Activated CD8-positive, alpha-beta T cell treated with anti-CD3 and anti-CD28 coated beads for 36 hours (primary cell): ENCODE measurements at regions not wholly inside any gene's neighbourhood (a gene's known extent, or its start where the extent isn't known, plus 50 kb on each side); places are given as distances from the start of the nearest gene placed in this dataset.

Experiments used
- ATAC-seq: fragments of 200-7000 bp; cut with Tn5 transposase; one replicate; pipeline ENCODE4 v1.10.0; 2021; ENCODE audit warnings: mild to moderate bottlenecking, moderate library complexity
- CTCF ChIA-PET: fragments of 350-600 bp; sonication (Branson Sonifier 250); formaldehyde crosslinking; loops from one replicate; lab custom pipeline; 2021; ENCODE audit warnings: antibody characterized with exemption; lab: Charles Lee
- POLR2A ChIA-PET: fragments of 350-600 bp; sonication (Branson Sonifier 250); formaldehyde crosslinking; loops from one replicate; lab custom pipeline; 2021; ENCODE audit warnings: antibody characterized with exemption; lab: Charles Lee
- DNase-seq: peaks from one replicate; pipeline ENCODE4 v3.0.0-alpha.2; 2020
- H3K27ac Mint-ChIP-seq: one replicate; pipeline ENCODE4 v1.8.0; 2021; ENCODE audit warnings: mild to moderate bottlenecking, mixed read lengths
- H3K27me3 Mint-ChIP-seq: one replicate; pipeline ENCODE4 v1.8.0; 2021; ENCODE audit warnings: mixed read lengths
- H3K36me3 Mint-ChIP-seq: one replicate; pipeline ENCODE4 v1.8.0; 2021; ENCODE audit warnings: low read depth, mixed read lengths
- H3K4me1 Mint-ChIP-seq: one replicate; pipeline ENCODE4 v1.8.0; 2021; ENCODE audit warnings: low read depth, mixed read lengths
- H3K4me3 Mint-ChIP-seq: one replicate; pipeline ENCODE4 v1.8.0; 2021; ENCODE audit warnings: mild to moderate bottlenecking, moderate library complexity, mixed read lengths
- H3K9me3 Mint-ChIP-seq: one replicate; pipeline ENCODE4 v1.8.0; 2021; ENCODE audit warnings: mixed read lengths
- intact Hi-C: fragments of 100-400 bp; cut with micrococcal nuclease; formaldehyde crosslinking; loops from one replicate; pipeline ENCODE4 v1.10.0; 2022
- TF ChIP-seq, protein P1 (sequence below): fragments of 200-600 bp; IDR thresholded peaks from one replicate; pipeline ENCODE4 v1.8.0; 2022; ENCODE audit warnings: antibody characterized with exemption, mild to moderate bottlenecking

DNA sequence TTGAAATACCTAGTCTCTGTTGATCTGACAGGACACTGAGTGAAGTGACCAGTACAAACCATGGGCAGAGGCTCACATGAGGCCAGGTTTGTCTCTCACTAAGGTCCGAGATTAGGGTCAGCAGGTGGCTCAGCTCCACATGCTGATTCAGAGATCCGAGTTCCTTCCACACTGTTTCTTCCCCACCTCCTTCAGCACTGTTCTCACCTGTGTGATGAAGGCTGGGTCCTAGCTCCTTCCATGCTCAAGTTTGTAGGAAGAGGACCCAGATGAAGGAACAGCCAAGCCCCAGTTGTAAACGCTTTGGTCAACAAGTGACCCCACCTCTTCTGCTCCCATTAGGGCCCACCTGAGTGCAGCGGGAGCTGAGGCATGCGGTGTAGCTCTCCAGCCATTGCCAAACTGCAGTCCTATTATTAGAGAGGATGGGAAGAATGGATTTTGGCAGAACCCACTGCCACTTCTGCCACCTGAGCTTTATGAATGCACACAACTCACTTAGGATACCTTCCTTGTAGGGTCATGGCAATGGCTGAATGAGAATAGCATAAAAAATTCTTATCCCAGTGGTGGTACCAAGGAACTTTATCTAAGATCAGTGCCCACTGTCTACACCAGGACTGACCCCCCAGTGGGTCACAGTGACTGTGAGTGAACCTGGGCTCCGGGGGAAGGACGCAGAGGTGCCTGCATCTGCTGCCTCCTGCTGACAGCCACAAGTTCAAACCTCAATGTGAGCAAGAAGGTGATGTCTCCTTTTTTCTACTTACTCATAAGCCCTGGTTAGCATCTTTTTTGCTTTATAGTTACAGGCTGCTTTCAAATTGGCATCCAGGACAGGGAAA, 324.8 kb upstream of the HS6ST1 start:
- H3K27ac Mint-ChIP-seq = no peak overlapping the region
- ChIA-PET CTCF (interaction anchor here (1.0 kb wide), 1 partner anchor 14 kb away, joined by 3 read pairs; no protein-coding TSS in a partner anchor), POLR2A (no interaction called here)

DNA sequence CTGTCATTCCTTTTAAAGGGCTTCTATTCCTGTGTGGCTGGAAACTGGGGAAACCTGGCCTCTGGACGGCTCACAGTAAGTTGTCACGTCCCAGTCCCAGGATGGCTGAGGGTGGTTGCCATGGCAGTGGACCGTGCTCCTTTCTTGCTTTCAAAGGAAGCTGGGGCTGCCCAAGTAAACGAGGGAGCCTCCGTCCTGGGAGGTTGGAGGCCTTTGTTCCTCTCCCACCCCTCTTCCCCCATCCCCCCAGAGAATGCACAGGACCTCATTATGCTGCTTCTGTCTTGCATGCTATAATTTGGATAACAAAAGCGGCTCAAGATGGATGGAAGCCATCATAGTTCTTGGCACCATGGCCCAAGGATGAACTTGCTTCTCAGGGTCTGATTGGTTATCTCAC, 325.5 kb upstream of the HS6ST1 start:
- ChIA-PET CTCF (no interaction called here), POLR2A (no interaction called here)
- TF ChIP-seq, protein P1, sequence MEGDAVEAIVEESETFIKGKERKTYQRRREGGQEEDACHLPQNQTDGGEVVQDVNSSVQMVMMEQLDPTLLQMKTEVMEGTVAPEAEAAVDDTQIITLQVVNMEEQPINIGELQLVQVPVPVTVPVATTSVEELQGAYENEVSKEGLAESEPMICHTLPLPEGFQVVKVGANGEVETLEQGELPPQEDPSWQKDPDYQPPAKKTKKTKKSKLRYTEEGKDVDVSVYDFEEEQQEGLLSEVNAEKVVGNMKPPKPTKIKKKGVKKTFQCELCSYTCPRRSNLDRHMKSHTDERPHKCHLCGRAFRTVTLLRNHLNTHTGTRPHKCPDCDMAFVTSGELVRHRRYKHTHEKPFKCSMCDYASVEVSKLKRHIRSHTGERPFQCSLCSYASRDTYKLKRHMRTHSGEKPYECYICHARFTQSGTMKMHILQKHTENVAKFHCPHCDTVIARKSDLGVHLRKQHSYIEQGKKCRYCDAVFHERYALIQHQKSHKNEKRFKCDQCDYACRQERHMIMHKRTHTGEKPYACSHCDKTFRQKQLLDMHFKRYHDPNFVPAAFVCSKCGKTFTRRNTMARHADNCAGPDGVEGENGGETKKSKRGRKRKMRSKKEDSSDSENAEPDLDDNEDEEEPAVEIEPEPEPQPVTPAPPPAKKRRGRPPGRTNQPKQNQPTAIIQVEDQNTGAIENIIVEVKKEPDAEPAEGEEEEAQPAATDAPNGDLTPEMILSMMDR = no peak
- H3K9me3 Mint-ChIP-seq = no peaks in the 10 kb centered on the region
- ATAC-seq (no peak), DNase-seq (no peak)
- no peaks in the 10 kb centered on the region for H3K4me1 Mint-ChIP-seq
- no peak overlapping the region for H3K27ac Mint-ChIP-seq
- H3K4me3 Mint-ChIP-seq = no peak overlapping the region
- intact Hi-C loops = no loop called here
- no peaks in the 10 kb centered on the region for H3K27me3 Mint-ChIP-seq
- no peaks in the 10 kb centered on the region for H3K36me3 Mint-ChIP-seq

More for the DNA sequence above, 324.8 kb upstream of the HS6ST1 start:
- no peak for ATAC-seq
- Mint-ChIP-seq H3K36me3 (no peaks in the 10 kb centered on the region), H3K4me1 (no peaks in the 10 kb centered on the region), H3K9me3 (no peaks in the 10 kb centered on the region), H3K4me3 (no peak overlapping the region), H3K27me3 (no peaks in the 10 kb centered on the region)
- DNase-seq = no peak
- TF ChIP-seq, protein P1 = no peak
- intact Hi-C loops = no loop called here

DNA sequence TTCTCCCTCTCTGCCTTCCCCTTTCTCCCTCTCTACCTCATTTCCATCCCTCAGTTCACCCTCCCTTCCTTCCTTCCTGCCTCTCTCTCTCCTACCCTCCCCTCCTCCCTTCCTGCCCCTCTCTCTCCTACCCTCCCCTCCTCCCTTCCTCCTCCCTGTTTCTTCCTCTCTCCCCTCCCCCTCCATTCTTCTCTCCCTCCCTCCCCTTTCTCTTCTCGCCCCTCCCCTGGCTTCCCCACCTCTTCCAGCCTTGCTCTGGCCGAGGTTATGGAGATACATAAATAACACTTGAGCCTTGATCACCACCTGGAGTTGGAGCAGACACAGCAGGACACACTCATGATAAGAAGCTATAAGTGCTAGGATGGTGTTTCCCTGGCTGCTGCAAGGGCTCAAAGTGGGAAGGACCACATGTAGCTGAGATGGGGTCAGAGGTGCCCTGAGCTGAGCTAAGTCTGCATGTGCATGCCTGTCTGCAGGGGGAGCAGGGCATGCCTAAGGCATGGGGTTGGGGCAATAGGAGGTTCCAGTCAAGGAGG, 326.1 kb upstream of the HS6ST1 start:
- Mint-ChIP-seq H3K4me1 (no peaks in the 10 kb centered on the region), H3K27me3 (no peaks in the 10 kb centered on the region), H3K4me3 (no peak overlapping the region), H3K27ac (no peak overlapping the region), H3K9me3 (no peaks in the 10 kb centered on the region), H3K36me3 (no peaks in the 10 kb centered on the region)
- CTCF ChIA-PET = no interaction called here
- DNase-seq (no peak), ATAC-seq (no peak)
- intact Hi-C loops = no loop called here
- TF ChIP-seq, protein P1 = no peak
- POLR2A ChIA-PET = no interaction called here

DNA sequence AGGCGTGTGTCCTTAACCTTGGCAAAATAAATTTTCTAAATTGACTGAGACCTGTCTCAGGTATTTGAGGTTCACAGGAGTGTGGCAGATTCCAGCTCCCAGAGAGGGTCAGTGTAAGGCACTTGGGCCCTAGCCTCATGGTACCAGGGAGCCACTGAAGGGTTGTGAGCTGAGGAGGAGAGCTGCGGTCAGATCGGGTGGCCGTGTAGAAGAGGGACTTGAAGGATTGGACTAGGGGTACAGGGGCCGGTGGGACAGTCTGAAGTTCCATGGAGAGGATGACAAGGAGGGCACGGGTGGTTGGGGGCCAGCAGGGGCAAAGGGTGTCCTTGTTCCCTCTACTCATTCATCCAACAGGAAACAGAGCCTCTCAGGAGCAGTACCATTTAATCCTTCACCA, 327.0 kb upstream of the HS6ST1 start:
- H3K4me1 Mint-ChIP-seq = no peaks in the 10 kb centered on the region
- CTCF ChIA-PET = no interaction called here
- ATAC-seq = no peak
- H3K27me3 Mint-ChIP-seq = no peaks in the 10 kb centered on the region
- intact Hi-C loops = no loop called here
- DNase-seq = no peak
- TF ChIP-seq, protein P1 = no peak
- H3K9me3 Mint-ChIP-seq = no peaks in the 10 kb centered on the region
- POLR2A ChIA-PET = no interaction called here
- no peaks in the 10 kb centered on the region for H3K36me3 Mint-ChIP-seq
- H3K27ac Mint-ChIP-seq = no peak overlapping the region
- H3K4me3 Mint-ChIP-seq = no peak overlapping the region

DNA sequence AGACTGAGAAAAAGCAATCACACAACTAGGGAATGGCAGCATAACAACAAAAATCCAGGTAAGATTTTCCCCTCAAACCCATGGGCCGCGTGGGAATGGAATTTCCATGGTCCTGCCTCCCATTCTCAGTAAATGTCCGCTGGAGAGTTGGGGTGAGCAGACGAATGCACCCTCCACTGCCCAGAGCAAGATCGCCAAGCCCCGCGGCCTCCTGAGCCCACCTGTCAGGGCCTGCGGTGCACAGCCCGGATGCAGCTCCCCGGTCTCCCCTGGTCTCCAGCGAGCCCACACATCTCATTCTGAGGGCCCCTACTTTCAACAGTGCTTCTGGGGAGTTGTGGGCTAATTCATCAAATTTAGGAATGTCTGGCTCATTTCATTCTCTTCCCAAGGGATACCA, 327.4 kb upstream of the HS6ST1 start:
- POLR2A ChIA-PET = no interaction called here
- DNase-seq (no peak), ATAC-seq (no peak)
- Mint-ChIP-seq H3K27me3 (no peaks in the 10 kb centered on the region), H3K4me1 (no peaks in the 10 kb centered on the region), H3K27ac (no peak overlapping the region), H3K36me3 (no peaks in the 10 kb centered on the region), H3K4me3 (no peak overlapping the region), H3K9me3 (no peaks in the 10 kb centered on the region)
- TF ChIP-seq, protein P1 = no peak
- intact Hi-C loops = no loop called here
- CTCF ChIA-PET = no interaction called here
